SU-DHL-6 (cell line): ENCODE measurements at regions not wholly inside any gene's neighbourhood (a gene's known extent, or its start where the extent isn't known, plus 50 kb on each side); places are given as distances from the start of the nearest gene placed in this dataset.

Source experiments
- H2AFZ ChIP-seq: fragments of 200-600 bp; sonication (generic); 2 replicates; pipeline ENCODE4 v1.6.1; 2014; ENCODE audit warnings: low read depth, mild to moderate bottlenecking, moderate library complexity, mixed read lengths, antibody characterized with exemption, low read length; ENCODE audit not compliant: severe bottlenecking
- H3F3A ChIP-seq: fragments of 200-600 bp; shearing (Covaris generic); 2 replicates; pipeline ENCODE4 v1.6.0; 2016; ENCODE audit warnings: antibody characterized with exemption, mild to moderate bottlenecking; ENCODE audit not compliant: insufficient read depth
- H3K27ac ChIP-seq: fragments of 200-600 bp; sonication (generic); 2 replicates; pipeline ENCODE4 v1.5.1; 2016; ENCODE audit warnings: low read depth, mild to moderate bottlenecking, low read length, moderate library complexity, mixed read lengths
- H3K27me3 ChIP-seq: fragments of 200-600 bp; sonication (generic), shearing (Covaris generic); 2 replicates; pipeline ENCODE4 v1.6.0; 2014; ENCODE audit warnings: mild to moderate bottlenecking, low read length
- H3K36me3 ChIP-seq: fragments of 200-600 bp; sonication (generic); 2 replicates; pipeline ENCODE4 v1.6.1; 2014; ENCODE audit warnings: mild to moderate bottlenecking, low read length, mixed read lengths
- H3K4me2 ChIP-seq: fragments of 300-600, 200-600 bp; shearing (Covaris generic), sonication (generic); 2 replicates; pipeline ENCODE4 v1.6.0; 2014; ENCODE audit warnings: low read length, low read depth, mild to moderate bottlenecking; ENCODE audit not compliant: poor library complexity, severe bottlenecking
- H3K4me3 ChIP-seq: fragments of 200-600 bp; sonication (generic); 2 replicates; pipeline ENCODE4 v1.5.1; 2014; ENCODE audit warnings: antibody characterized with exemption, low read length, mild to moderate bottlenecking, mixed read lengths; ENCODE audit not compliant: insufficient read depth, poor library complexity, severe bottlenecking
- H3K79me2 ChIP-seq: fragments of 200-600 bp; sonication (generic); 2 replicates; pipeline ENCODE4 v1.6.1; 2014; ENCODE audit warnings: mild to moderate bottlenecking, low read length, moderate library complexity; ENCODE audit not compliant: insufficient read depth
- H3K9ac ChIP-seq: fragments of 200-600 bp; sonication (generic); 2 replicates; pipeline ENCODE4 v1.7.0; 2014; ENCODE audit warnings: mild to moderate bottlenecking, low read length
- H3K9me2 ChIP-seq: fragments of 200-600 bp; sonication (generic); replicated peaks from 2 replicates; pipeline ENCODE4 v1.6.1; 2014; ENCODE audit warnings: low read length; ENCODE audit not compliant: insufficient read depth
- H3K9me3 ChIP-seq: fragments of 200-600 bp; sonication (generic); 2 replicates; pipeline ENCODE4 v1.6.1; 2014; ENCODE audit warnings: low read length, mixed read lengths; ENCODE audit not compliant: insufficient read depth
- H4K20me1 ChIP-seq: fragments of 200-600 bp; sonication (generic); 2 replicates; pipeline ENCODE4 v1.6.1; 2014; ENCODE audit warnings: low read depth, mild to moderate bottlenecking, antibody characterized with exemption, low read length, moderate library complexity, mixed read lengths
- EZH2phosphoT487 ChIP-seq: fragments of 200-600 bp; sonication (generic), shearing (Covaris generic); conservative IDR thresholded peaks from 2 replicates; pipeline ENCODE4 v1.6.1; 2018; ENCODE audit warnings: mild to moderate bottlenecking, antibody characterized with exemption, low read length, moderate library complexity, mixed read lengths
- TF ChIP-seq, protein P1 (sequence below): fragments of 200-600 bp; sonication (generic); IDR thresholded peaks from one replicate; pipeline ENCODE4 v1.5.1; 2017; ENCODE audit warnings: antibody characterized with exemption, mild to moderate bottlenecking, low read length, moderate library complexity; ENCODE audit not compliant: insufficient read depth, poor library complexity, severe bottlenecking

DNA sequence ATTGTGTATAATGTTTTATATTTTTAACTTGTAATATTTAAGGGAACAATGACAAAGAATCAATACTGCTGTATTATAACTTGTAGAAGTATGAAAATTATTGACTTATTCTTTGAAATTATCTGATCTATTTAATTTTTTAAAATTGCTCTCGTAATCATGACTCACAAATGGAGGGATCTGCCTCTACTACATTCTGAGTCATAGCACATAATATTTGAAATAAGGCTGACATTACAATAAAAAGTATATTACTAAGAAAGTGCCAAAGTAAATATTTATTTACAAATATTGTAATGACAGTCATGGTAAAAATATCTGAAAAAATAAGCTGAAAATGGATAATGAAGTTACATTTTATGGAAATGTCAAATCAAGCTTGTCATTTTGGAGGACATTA lies 1144.6 kb upstream of the CDH2 start:
- no peak overlapping the region for H3K4me2 ChIP-seq
- 0 out of 2 replicates have a peak, but pooled peaks cover 4% of the 10 kb centered on the region for H3K9me3 ChIP-seq
- no peaks in the 10 kb centered on the region for H3F3A ChIP-seq
- no peak overlapping the region for H3K9ac ChIP-seq
- no peaks in the 10 kb centered on the region for H4K20me1 ChIP-seq
- no peak overlapping the region for H3K4me3 ChIP-seq
- no peak overlapping the region for H3K27ac ChIP-seq
- H3K79me2 ChIP-seq = no peaks in the 10 kb centered on the region
- TF ChIP-seq EZH2phosphoT487 = no peak
- TF ChIP-seq, protein P1, sequence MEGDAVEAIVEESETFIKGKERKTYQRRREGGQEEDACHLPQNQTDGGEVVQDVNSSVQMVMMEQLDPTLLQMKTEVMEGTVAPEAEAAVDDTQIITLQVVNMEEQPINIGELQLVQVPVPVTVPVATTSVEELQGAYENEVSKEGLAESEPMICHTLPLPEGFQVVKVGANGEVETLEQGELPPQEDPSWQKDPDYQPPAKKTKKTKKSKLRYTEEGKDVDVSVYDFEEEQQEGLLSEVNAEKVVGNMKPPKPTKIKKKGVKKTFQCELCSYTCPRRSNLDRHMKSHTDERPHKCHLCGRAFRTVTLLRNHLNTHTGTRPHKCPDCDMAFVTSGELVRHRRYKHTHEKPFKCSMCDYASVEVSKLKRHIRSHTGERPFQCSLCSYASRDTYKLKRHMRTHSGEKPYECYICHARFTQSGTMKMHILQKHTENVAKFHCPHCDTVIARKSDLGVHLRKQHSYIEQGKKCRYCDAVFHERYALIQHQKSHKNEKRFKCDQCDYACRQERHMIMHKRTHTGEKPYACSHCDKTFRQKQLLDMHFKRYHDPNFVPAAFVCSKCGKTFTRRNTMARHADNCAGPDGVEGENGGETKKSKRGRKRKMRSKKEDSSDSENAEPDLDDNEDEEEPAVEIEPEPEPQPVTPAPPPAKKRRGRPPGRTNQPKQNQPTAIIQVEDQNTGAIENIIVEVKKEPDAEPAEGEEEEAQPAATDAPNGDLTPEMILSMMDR = no peak
- no peaks in the 10 kb centered on the region for H3K9me2 ChIP-seq
- no peaks in the 10 kb centered on the region for H3K27me3 ChIP-seq
- no peak overlapping the region for H2AFZ ChIP-seq
- no peaks in the 10 kb centered on the region for H3K36me3 ChIP-seq

DNA sequence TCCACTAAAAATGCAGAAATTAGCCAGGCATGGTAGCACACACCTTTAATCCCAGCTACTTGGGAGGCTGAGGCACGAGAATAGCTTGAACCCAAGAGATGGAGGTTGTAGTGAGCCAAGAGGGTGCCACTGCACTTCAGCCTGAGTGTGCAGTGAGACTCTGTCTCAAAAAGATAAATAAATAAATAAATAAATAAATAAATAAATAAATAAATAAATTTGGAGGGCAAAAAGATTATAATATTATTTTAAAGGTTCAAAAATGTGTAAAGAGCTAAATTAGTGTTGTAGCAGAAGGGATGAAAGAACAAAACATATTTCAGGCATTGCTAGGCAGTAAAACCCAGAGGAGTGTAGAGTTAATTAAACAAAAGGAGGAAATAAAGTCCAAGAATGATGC lies 1136.4 kb upstream of the CDH2 start:
- no peak overlapping the region for H3K27ac ChIP-seq
- no peaks in the 10 kb centered on the region for H3K36me3 ChIP-seq
- no peaks in the 10 kb centered on the region for H3K9me2 ChIP-seq
- TF ChIP-seq, protein P1 = no peak
- no peak for TF ChIP-seq EZH2phosphoT487
- no peaks in the 10 kb centered on the region for H3K79me2 ChIP-seq
- no peak overlapping the region for H3K4me3 ChIP-seq
- H3K27me3 ChIP-seq = no peaks in the 10 kb centered on the region
- no peak overlapping the region for H3K4me2 ChIP-seq
- no peaks in the 10 kb centered on the region for H3F3A ChIP-seq
- no peak overlapping the region for H3K9ac ChIP-seq
- H4K20me1 ChIP-seq = no peaks in the 10 kb centered on the region
- H2AFZ ChIP-seq = no peak overlapping the region
- no peaks in the 10 kb centered on the region; the same call in 1 of the 2 replicates for H3K9me3 ChIP-seq

DNA sequence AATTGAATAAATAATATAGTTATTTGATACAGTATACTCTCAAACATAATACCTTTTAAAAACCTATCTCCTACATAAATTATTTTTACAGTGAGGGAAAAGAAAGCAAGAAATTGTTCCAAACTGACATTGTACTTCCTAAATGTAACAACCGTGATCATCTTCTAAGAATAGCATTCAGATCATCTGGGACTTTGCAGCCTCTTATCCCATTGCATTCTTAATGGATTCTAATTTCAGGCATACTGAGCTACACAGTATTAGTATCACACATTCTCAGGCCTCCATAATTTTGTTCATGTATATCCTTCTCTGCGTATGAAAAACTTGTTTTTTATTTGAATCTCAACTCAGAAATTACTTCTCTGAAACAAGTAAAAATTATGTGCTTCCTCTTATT lies 1134.7 kb upstream of the CDH2 start:
- Histone ChIP-seq H2AFZ (no peak overlapping the region), H3K9ac (no peak overlapping the region), H3K27ac (no peak overlapping the region), H4K20me1 (no peaks in the 10 kb centered on the region), H3K36me3 (no peaks in the 10 kb centered on the region), H3F3A (no peaks in the 10 kb centered on the region), H3K79me2 (no peaks in the 10 kb centered on the region), H3K9me3 (no peaks in the 10 kb centered on the region; the same call in 1 of the 2 replicates), H3K27me3 (no peaks in the 10 kb centered on the region), H3K9me2 (no peaks in the 10 kb centered on the region), H3K4me3 (no peak overlapping the region), H3K4me2 (no peak overlapping the region)
- TF ChIP-seq EZH2phosphoT487 = no peak
- TF ChIP-seq, protein P1 = no peak
